ENCODE measurements at regions not wholly inside any gene's neighbourhood (a gene's known extent, or its start where the extent isn't known, plus 50 kb on each side); places are given as distances from the start of the nearest gene placed in this dataset.

DNA sequence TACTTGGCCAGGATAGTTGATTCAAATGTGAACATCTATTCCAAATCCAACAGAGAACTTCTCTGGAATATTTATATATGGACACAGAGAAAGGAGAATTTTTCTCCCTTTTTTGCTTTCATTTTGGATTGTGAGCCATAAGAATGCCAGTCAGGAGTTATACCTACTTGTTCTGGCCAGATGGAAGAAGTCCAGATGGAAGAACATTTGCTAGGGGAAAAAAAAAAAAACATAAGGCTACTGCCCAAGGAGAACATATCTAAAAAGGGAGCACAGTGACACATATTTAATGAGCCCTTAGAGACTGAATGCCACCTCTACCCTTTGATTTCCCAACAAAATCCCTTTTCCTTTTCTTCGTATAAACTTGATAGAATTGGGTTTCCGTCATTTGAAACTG is 61.7 kb upstream of the PPP2R2B start:
- DNase-seq = no peak
- Histone ChIP-seq H3K9me3 (ENCODE audit: low read length) (no peaks in the 10 kb centered on the region), H3K79me2 (ENCODE audit: low read length) (no peaks in the 10 kb centered on the region), H2AFZ (ENCODE audit: low read length) (no peak overlapping the region), H3K27me3 (ENCODE audit: low read length) (peaks cover 20% of the 10 kb centered on the region), H3K4me2 (ENCODE audit: low read length) (no peak overlapping the region), H3F3A (ENCODE audit: low read length, unreplicated experiment) (no peaks in the 10 kb centered on the region), H4K20me1 (ENCODE audit: low read length) (no peaks in the 10 kb centered on the region), H3K36me3 (ENCODE audit: low read depth, low read length) (no peaks in the 10 kb centered on the region), H3K4me1 (ENCODE audit: insufficient read depth, low read length) (no peaks in the 10 kb centered on the region), H3K9ac (ENCODE audit: low read length) (no peak overlapping the region), H3K9me2 (replicated peaks; ENCODE audit: low read length) (no peaks in the 10 kb centered on the region), H3K27ac (ENCODE audit: low read length) (no peak overlapping the region), H3K4me3 (ENCODE audit: low read length) (no peak overlapping the region)
- ATAC-seq = no peak
- BruUV-seq (replicated peaks) = no TSS peak
- ChIA-PET CTCF (no interaction called here), POLR2A (ENCODE audit: unreplicated experiment) (no interaction called here)
- intact Hi-C loops (cut with micrococcal nuclease) = no loop called here
- TF ChIP-seq EZH2phosphoT487 (IDR thresholded peaks at IDR 0.05; ENCODE audit: borderline replicate concordance, low read length) (no peak), EZH2 (IDR thresholded peaks at IDR 0.05; ENCODE audit: low read length, unreplicated experiment) (no peak)
- TF ChIP-seq, protein P1, sequence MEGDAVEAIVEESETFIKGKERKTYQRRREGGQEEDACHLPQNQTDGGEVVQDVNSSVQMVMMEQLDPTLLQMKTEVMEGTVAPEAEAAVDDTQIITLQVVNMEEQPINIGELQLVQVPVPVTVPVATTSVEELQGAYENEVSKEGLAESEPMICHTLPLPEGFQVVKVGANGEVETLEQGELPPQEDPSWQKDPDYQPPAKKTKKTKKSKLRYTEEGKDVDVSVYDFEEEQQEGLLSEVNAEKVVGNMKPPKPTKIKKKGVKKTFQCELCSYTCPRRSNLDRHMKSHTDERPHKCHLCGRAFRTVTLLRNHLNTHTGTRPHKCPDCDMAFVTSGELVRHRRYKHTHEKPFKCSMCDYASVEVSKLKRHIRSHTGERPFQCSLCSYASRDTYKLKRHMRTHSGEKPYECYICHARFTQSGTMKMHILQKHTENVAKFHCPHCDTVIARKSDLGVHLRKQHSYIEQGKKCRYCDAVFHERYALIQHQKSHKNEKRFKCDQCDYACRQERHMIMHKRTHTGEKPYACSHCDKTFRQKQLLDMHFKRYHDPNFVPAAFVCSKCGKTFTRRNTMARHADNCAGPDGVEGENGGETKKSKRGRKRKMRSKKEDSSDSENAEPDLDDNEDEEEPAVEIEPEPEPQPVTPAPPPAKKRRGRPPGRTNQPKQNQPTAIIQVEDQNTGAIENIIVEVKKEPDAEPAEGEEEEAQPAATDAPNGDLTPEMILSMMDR (conservative IDR thresholded peaks at IDR 0.05; ENCODE audit: low read depth, low read length) = no peak

DNA sequence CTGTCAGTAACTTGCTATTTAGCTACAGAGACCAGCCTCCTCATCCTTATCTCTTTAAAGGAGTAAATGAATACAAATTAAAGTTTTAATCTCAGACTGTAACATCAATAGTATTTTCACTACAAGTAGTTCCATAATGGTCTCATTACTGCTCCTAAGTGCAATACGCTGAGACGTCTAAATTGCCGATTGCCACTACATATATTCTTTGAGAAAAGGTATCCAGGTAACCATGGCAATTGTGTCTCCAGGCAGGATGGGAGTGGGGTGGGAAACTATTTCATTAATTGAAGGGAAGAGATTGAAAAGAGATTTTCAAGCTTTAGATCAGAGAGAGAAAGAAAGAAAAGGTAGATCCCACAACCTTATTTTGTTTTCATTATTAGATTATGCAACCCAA is 65.5 kb upstream of the PPP2R2B start:
- Histone ChIP-seq H3K9me2 (replicated peaks; ENCODE audit: low read length) (no peaks in the 10 kb centered on the region), H3K4me2 (ENCODE audit: low read length) (no peak overlapping the region), H3K4me3 (ENCODE audit: low read length) (no peak overlapping the region), H3F3A (ENCODE audit: low read length, unreplicated experiment) (no peaks in the 10 kb centered on the region), H3K9me3 (ENCODE audit: low read length) (no peaks in the 10 kb centered on the region), H3K9ac (ENCODE audit: low read length) (no peak overlapping the region), H3K4me1 (ENCODE audit: insufficient read depth, low read length) (no peaks in the 10 kb centered on the region), H3K79me2 (ENCODE audit: low read length) (no peaks in the 10 kb centered on the region), H3K36me3 (ENCODE audit: low read depth, low read length) (no peaks in the 10 kb centered on the region), H4K20me1 (ENCODE audit: low read length) (no peaks in the 10 kb centered on the region), H2AFZ (ENCODE audit: low read length) (no peak overlapping the region), H3K27me3 (ENCODE audit: low read length) (peaks cover 22% of the 10 kb centered on the region), H3K27ac (ENCODE audit: low read length) (no peak overlapping the region)
- ATAC-seq (no peak), DNase-seq (no peak)
- TF ChIP-seq, protein P1 (conservative IDR thresholded peaks at IDR 0.05; ENCODE audit: low read depth, low read length) = no peak
- no peak for TF ChIP-seq EZH2 (IDR thresholded peaks at IDR 0.05; ENCODE audit: low read length, unreplicated experiment)
- no peak for TF ChIP-seq EZH2phosphoT487 (IDR thresholded peaks at IDR 0.05; ENCODE audit: borderline replicate concordance, low read length)
- POLR2A ChIA-PET (ENCODE audit: unreplicated experiment) = no interaction called here
- no TSS peak for BruUV-seq (replicated peaks)
- CTCF ChIA-PET = interaction anchor here (0.5 kb wide), 1 partner anchor 316 kb away, joined by 3 read pairs; no protein-coding TSS in a partner anchor
- intact Hi-C loops (cut with micrococcal nuclease) = no loop called here

DNA sequence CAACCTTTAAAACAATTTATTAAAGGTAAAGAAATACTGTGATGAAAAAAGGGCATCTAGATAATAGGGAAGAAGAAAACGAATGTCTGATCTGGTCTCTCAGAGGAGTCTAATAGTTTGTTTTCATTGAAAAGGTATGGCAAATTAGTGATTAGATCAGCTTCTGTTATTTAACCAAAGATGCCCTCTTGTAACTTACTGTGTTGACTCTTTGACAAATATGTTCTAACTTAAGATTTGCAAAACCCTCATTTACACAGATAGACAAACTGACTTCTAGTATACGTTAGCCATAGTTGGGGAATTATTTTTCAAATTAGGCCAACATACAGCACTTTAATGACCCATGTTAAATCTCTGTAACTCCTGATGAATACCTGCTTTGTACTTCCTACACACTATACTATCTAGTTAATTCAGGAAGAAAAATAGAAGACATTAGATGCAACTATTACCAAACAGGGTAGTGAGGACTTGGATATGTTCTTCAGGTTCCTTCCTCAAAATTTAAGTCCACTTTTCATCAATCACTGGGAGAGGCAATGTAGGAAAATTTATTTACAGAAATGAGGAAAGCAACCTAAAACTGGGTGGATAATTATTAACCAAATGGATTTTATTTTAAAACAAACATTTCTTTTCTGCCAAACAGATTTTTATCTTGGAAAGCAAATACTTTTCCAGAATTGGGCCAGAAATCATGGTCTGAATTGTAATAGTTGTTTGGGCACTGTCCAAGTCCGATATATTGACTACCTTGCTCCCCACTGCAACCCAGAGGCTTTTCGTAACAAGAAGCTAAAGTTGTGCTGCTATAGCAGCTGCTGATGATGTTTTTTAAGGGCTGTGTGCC is 66.4 kb upstream of the PPP2R2B start:
- no peak overlapping the region for H3K4me2 ChIP-seq (ENCODE audit: low read length)
- no peaks in the 10 kb centered on the region for H3K79me2 ChIP-seq (ENCODE audit: low read length)
- no peak for DNase-seq
- TF ChIP-seq, protein P1 (conservative IDR thresholded peaks at IDR 0.05; ENCODE audit: low read depth, low read length) = no peak
- no peak for TF ChIP-seq EZH2phosphoT487 (IDR thresholded peaks at IDR 0.05; ENCODE audit: borderline replicate concordance, low read length)
- no peak for TF ChIP-seq EZH2 (IDR thresholded peaks at IDR 0.05; ENCODE audit: low read length, unreplicated experiment)
- H3K4me3 ChIP-seq (ENCODE audit: low read length) = no peak overlapping the region
- POLR2A ChIA-PET (ENCODE audit: unreplicated experiment) = no interaction called here
- no peaks in the 10 kb centered on the region for H3K9me3 ChIP-seq (ENCODE audit: low read length)
- H3K9me2 ChIP-seq (replicated peaks; ENCODE audit: low read length) = no peaks in the 10 kb centered on the region
- peaks cover 22% of the 10 kb centered on the region for H3K27me3 ChIP-seq (ENCODE audit: low read length)
- no peak overlapping the region for H3K9ac ChIP-seq (ENCODE audit: low read length)
- no peak for ATAC-seq
- no peak overlapping the region for H2AFZ ChIP-seq (ENCODE audit: low read length)
- CTCF ChIA-PET = no interaction called here
- H3K4me1 ChIP-seq (ENCODE audit: insufficient read depth, low read length) = no peaks in the 10 kb centered on the region
- no peak overlapping the region for H3K27ac ChIP-seq (ENCODE audit: low read length)
- BruUV-seq (replicated peaks) = no TSS peak
- H3F3A ChIP-seq (ENCODE audit: low read length, unreplicated experiment) = no peaks in the 10 kb centered on the region
- no peaks in the 10 kb centered on the region for H4K20me1 ChIP-seq (ENCODE audit: low read length)
- intact Hi-C loops (cut with micrococcal nuclease) = no loop called here
- H3K36me3 ChIP-seq (ENCODE audit: low read depth, low read length) = no peaks in the 10 kb centered on the region

All from PC-3 (cell line).